Kidney epithelial cell (primary cell): ENCODE measurements at regions not wholly inside any gene's neighbourhood (a gene's known extent, or its start where the extent isn't known, plus 50 kb on each side); places are given as distances from the start of the nearest gene placed in this dataset.
"Not testable (repeated sequence)": the region's sequence is repeated elsewhere in the genome, so short reads cannot be mapped to it uniquely, and the experiment has no call there.

ENCODE experiments used
- DNase-seq: peaks from one replicate; pipeline ENCODE4 v3.0.0-alpha.2; 2010; ENCODE audit warnings: low read depth
- H3K27me3 ChIP-seq: 2 replicates; pipeline ENCODE4 v1.6.0; 2011; ENCODE audit warnings: low read length; ENCODE audit not compliant: control insufficient read depth, insufficient read depth
- H3K36me3 ChIP-seq: 2 replicates; pipeline ENCODE4 v1.5.1; 2011; ENCODE audit warnings: low read length; ENCODE audit not compliant: control insufficient read depth, insufficient read depth
- H3K4me3 ChIP-seq: 2 replicates; pipeline ENCODE4 v1.5.1; 2011; ENCODE audit warnings: low read depth, mild to moderate bottlenecking, control low read depth, low read length
- CTCF ChIP-seq: IDR thresholded peaks from 2 replicates; pipeline ENCODE4 v1.5.1; 2011; ENCODE audit warnings: mild to moderate bottlenecking, moderate library complexity, low read length, control low read depth, inconsistent platforms; ENCODE audit not compliant: insufficient read depth, poor library complexity, severe bottlenecking

- Histone ChIP-seq H3K4me3 (no peak overlapping the region), H3K27me3 (no peaks in the 10 kb centered on the region), H3K36me3 (no peaks in the 10 kb centered on the region)
- DNase-seq: no peak
- no peak for TF ChIP-seq CTCF
Measured at GRCh38 chr7:24440892-24441291, 132.4 kb upstream of the PALS2 start.

GRCh38 chr7:24441314-24442027 lies 131.8 kb upstream of the PALS2 start:
- Histone ChIP-seq H3K4me3 (no peak overlapping the region), H3K36me3 (no peaks in the 10 kb centered on the region), H3K27me3 (no peaks in the 10 kb centered on the region)
- DNase-seq: no peak
- no peak for TF ChIP-seq CTCF

- no peak overlapping the region for H3K4me3 ChIP-seq
- no peaks in the 10 kb centered on the region for H3K36me3 ChIP-seq
- no peak for TF ChIP-seq CTCF
- DNase-seq: no peak
- no peaks in the 10 kb centered on the region for H3K27me3 ChIP-seq
Measured at GRCh38 chr7:24442170-24442777, 131.0 kb upstream of the PALS2 start.

- no peaks in the 10 kb centered on the region for H3K27me3 ChIP-seq
- TF ChIP-seq CTCF: no peak
- no peak overlapping the region for H3K4me3 ChIP-seq
- no peaks in the 10 kb centered on the region for H3K36me3 ChIP-seq
- DNase-seq: no peak
Measured at GRCh38 chr7:24444666-24445440, 128.4 kb upstream of the PALS2 start.

GRCh38 chr7:24448038-24448437 lies 125.2 kb upstream of the PALS2 start:
- Histone ChIP-seq H3K4me3 (no peak overlapping the region), H3K27me3 (no peaks in the 10 kb centered on the region), H3K36me3 (no peaks in the 10 kb centered on the region)
- no peak for DNase-seq
- no peak for TF ChIP-seq CTCF

- not testable (repeated sequence) for DNase-seq, H3K27me3 ChIP-seq, H3K4me3 ChIP-seq, H3K36me3 ChIP-seq
Measured at GRCh38 chr7:24449416-24449815, 123.8 kb upstream of the PALS2 start.
